Fibroblast of lung (primary cell): ENCODE measurements at regions not wholly inside any gene's neighbourhood (a gene's known extent, or its start where the extent isn't known, plus 50 kb on each side); places are given as distances from the start of the nearest gene placed in this dataset.

Experiments used
- DNase-seq, 2 donors: peaks; one replicate each; pipeline versions ENCODE4 v3.0.0 to v3.0.0-alpha.2; 2010; ENCODE audit warnings: low read depth in 2 of 2
- H2AFZ ChIP-seq: 2 replicates; pipeline ENCODE4 v1.5.1; 2012; ENCODE audit warnings: low read length, control low read depth, inconsistent platforms
- H3K27ac ChIP-seq: 2 replicates; pipeline ENCODE4 v1.5.1; 2011; ENCODE audit warnings: low read length, control low read depth; ENCODE audit not compliant: insufficient read depth
- H3K27me3 ChIP-seq: 2 replicates; pipeline ENCODE4 v1.5.1; 2011; ENCODE audit warnings: mild to moderate bottlenecking, low read length; ENCODE audit not compliant: control insufficient read depth, insufficient read depth
- H3K36me3 ChIP-seq: 2 replicates; pipeline ENCODE4 v1.5.1; 2011; ENCODE audit warnings: low read length; ENCODE audit not compliant: control insufficient read depth, insufficient read depth
- H3K4me1 ChIP-seq: 2 replicates; pipeline ENCODE4 v1.5.1; 2011; ENCODE audit warnings: low read length; ENCODE audit not compliant: control insufficient read depth, insufficient read depth; ENCODE audit errors: extremely low read depth
- H3K4me2 ChIP-seq: 2 replicates; pipeline ENCODE4 v1.5.1; 2011; ENCODE audit warnings: low read length, control low read depth; ENCODE audit not compliant: insufficient read depth; ENCODE audit errors: extremely low read depth
- H3K4me3 ChIP-seq, 4 experiments: fragments of 200-600 bp in 1 of 4; sonication (generic) in 1 of 4; replicated peaks in 1 of 4; 2 replicates each; pipeline ENCODE4 v1.5.1; 2011 to 2016; ENCODE audit warnings: low read length in 4 of 4, low read depth in 3 of 4, mild to moderate bottlenecking in 3 of 4, control low read depth in 2 of 4, inconsistent platforms in 1 of 4, mixed read lengths in 1 of 4; ENCODE audit not compliant: insufficient read depth in 1 of 4; ENCODE audit errors: control extremely low read depth in 1 of 4
- H3K79me2 ChIP-seq: 2 replicates; pipeline ENCODE4 v1.5.1; 2012; ENCODE audit warnings: mild to moderate bottlenecking, low read length, inconsistent platforms; ENCODE audit not compliant: control insufficient read depth, insufficient read depth
- H3K9ac ChIP-seq: 2 replicates; pipeline ENCODE4 v1.5.1; 2011; ENCODE audit warnings: mild to moderate bottlenecking, low read length, control low read depth; ENCODE audit not compliant: insufficient read depth
- H3K9me3 ChIP-seq: 2 replicates; pipeline ENCODE4 v1.5.1; 2012; ENCODE audit warnings: low read depth, low read length; ENCODE audit not compliant: control insufficient read depth, insufficient read depth
- H4K20me1 ChIP-seq: 2 replicates; pipeline ENCODE4 v1.5.1; 2011; ENCODE audit warnings: low read length; ENCODE audit not compliant: control insufficient read depth, insufficient read depth; ENCODE audit errors: extremely low read depth
- EZH2 ChIP-seq: IDR thresholded peaks from 2 replicates; pipeline ENCODE4 v1.5.1; 2012; ENCODE audit warnings: low read length, control low read depth, mild to moderate bottlenecking; ENCODE audit errors: missing control alignments
- TF ChIP-seq, protein P1 (sequence below), 2 donors: IDR thresholded peaks in 1 of 2; conservative IDR thresholded peaks in 1 of 2; 1 replicate in 1 of 2; 2 replicates in 1 of 2; pipeline ENCODE4 v1.5.1; 2011 to 2012; ENCODE audit warnings: low read length in 2 of 2, control low read depth in 1 of 2, inconsistent platforms in 1 of 2, low read depth in 1 of 2, mild to moderate bottlenecking in 1 of 2

- Histone ChIP-seq H3K27ac (no peak overlapping the region), H3K27me3 (no peaks in the 10 kb centered on the region), H3K4me1 (no peaks in the 10 kb centered on the region), H3K4me2 (no peak overlapping the region), H3K79me2 (no peaks in the 10 kb centered on the region), H4K20me1 (no peaks in the 10 kb centered on the region), H3K4me3 (no peak overlapping the region), H2AFZ (no peak overlapping the region), H3K9me3 (no peaks in the 10 kb centered on the region), H3K36me3 (no peaks in the 10 kb centered on the region), H3K9ac (no peak overlapping the region)
- peak in 1 of 2 donors; percentile 4 for DNase-seq
- TF ChIP-seq EZH2: no peak
Measured at GRCh38 chr13:90477216-90477615, 870.3 kb upstream of the MIR17HG start.

DNA sequence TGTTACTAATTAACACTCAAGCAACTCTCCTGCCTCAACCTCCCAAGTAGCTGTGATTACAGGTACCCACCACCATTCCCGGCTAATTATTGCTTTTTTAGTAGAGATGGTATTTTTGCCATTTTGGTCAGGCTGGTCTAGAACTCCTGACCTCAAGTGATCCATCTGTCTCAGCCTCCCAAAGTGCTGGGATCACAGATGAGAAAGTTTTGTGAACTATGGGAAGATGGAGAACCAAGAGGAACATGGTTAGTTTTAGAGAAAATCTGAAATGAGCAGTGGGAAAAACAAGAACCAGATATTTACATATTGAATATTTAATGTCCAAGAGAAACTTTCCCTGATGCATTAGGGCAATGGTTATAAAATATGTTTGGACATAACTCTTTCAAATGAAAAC is 863.6 kb upstream of the MIR17HG start:
- no peak for TF ChIP-seq EZH2
- TF ChIP-seq, protein P1, sequence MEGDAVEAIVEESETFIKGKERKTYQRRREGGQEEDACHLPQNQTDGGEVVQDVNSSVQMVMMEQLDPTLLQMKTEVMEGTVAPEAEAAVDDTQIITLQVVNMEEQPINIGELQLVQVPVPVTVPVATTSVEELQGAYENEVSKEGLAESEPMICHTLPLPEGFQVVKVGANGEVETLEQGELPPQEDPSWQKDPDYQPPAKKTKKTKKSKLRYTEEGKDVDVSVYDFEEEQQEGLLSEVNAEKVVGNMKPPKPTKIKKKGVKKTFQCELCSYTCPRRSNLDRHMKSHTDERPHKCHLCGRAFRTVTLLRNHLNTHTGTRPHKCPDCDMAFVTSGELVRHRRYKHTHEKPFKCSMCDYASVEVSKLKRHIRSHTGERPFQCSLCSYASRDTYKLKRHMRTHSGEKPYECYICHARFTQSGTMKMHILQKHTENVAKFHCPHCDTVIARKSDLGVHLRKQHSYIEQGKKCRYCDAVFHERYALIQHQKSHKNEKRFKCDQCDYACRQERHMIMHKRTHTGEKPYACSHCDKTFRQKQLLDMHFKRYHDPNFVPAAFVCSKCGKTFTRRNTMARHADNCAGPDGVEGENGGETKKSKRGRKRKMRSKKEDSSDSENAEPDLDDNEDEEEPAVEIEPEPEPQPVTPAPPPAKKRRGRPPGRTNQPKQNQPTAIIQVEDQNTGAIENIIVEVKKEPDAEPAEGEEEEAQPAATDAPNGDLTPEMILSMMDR (conservative IDR thresholded peaks at IDR 0.05 in 1 of 2, IDR thresholded peaks at IDR 0.05 in 1 of 2; ENCODE audit: low read depth in 1 of 2, low read length in 2 of 2): no peak
- Histone ChIP-seq H3K27ac (no peak overlapping the region), H3K79me2 (no peaks in the 10 kb centered on the region), H3K4me3 (no peak overlapping the region), H3K36me3 (no peaks in the 10 kb centered on the region), H4K20me1 (no peaks in the 10 kb centered on the region), H2AFZ (no peak overlapping the region), H3K27me3 (no peaks in the 10 kb centered on the region), H3K9ac (no peak overlapping the region), H3K9me3 (no peaks in the 10 kb centered on the region), H3K4me2 (no peak overlapping the region), H3K4me1 (no peaks in the 10 kb centered on the region)
- DNase-seq: no peak

DNA sequence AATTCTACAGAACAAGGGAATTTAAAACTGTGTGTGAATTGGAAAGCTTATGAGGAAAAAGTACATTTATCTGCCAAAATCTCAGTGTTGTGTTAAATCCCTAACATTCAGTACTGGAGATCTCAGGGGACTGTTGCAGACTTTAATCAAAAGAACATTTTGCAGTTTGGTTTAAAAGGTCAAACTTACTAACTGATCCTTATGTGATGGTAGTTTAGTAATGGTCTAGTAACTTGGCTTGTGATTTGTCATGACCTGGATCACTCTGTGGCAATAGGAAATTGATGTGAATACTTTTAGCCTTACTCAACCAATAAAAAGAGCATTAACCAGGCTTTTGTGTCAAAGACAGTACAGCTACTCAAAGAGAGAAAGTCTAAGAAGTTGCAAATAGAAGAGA is 862.1 kb upstream of the MIR17HG start:
- H3K9ac ChIP-seq: no peak overlapping the region
- peak; percentile 82 to 92 for DNase-seq
- H3K27ac ChIP-seq: no peak overlapping the region
- H3K27me3 ChIP-seq: no peaks in the 10 kb centered on the region
- TF ChIP-seq, protein P1 (conservative IDR thresholded peaks at IDR 0.05 in 1 of 2, IDR thresholded peaks at IDR 0.05 in 1 of 2; ENCODE audit: low read depth in 1 of 2, low read length in 2 of 2): no peak
- no peak for TF ChIP-seq EZH2
- no peaks in the 10 kb centered on the region for H3K36me3 ChIP-seq
- H4K20me1 ChIP-seq: no peaks in the 10 kb centered on the region
- H3K4me1 ChIP-seq: no peaks in the 10 kb centered on the region
- no peak overlapping the region for H3K4me3 ChIP-seq
- H2AFZ ChIP-seq: no peak overlapping the region
- no peaks in the 10 kb centered on the region for H3K9me3 ChIP-seq
- H3K79me2 ChIP-seq: no peaks in the 10 kb centered on the region
- H3K4me2 ChIP-seq: no peak overlapping the region
